GM18858 (cell line): ENCODE measurements at regions not wholly inside any gene's neighbourhood (a gene's known extent, or its start where the extent isn't known, plus 50 kb on each side); places are given as distances from the start of the nearest gene placed in this dataset.
"Not testable (repeated sequence)": the region's sequence is repeated elsewhere in the genome, so short reads cannot be mapped to it uniquely, and the experiment has no call there.

Experiments used
- ATAC-seq: cut with Tn5 transposase; IDR thresholded peaks from one replicate; pipeline ENCODE4 v1.9.1; 2021; ENCODE audit not compliant: unreplicated experiment

- ATAC-seq: no peak
Measured at GRCh38 chr5:143898916-143899591, 87.1 kb downstream of the HMHB1 start.

DNA sequence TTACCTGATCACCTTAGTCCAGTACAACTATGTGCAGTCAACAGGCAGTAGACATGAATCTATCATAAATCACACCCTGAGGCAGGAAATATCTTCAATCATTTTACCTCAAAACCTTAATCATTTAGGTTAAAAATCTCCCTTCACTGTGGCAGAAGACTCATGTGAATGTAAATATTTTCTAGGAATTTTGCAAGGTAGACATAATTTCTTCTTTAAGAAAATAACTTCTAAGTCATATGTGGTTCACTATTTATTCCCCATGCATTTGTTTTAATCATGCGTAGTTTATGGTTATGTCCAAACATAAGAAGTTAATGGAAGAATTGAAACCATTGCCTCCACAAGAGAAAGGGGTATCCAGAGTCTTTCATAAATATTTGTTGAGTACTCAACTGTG is 97.0 kb downstream of the HMHB1 start:
- no peak for ATAC-seq

DNA sequence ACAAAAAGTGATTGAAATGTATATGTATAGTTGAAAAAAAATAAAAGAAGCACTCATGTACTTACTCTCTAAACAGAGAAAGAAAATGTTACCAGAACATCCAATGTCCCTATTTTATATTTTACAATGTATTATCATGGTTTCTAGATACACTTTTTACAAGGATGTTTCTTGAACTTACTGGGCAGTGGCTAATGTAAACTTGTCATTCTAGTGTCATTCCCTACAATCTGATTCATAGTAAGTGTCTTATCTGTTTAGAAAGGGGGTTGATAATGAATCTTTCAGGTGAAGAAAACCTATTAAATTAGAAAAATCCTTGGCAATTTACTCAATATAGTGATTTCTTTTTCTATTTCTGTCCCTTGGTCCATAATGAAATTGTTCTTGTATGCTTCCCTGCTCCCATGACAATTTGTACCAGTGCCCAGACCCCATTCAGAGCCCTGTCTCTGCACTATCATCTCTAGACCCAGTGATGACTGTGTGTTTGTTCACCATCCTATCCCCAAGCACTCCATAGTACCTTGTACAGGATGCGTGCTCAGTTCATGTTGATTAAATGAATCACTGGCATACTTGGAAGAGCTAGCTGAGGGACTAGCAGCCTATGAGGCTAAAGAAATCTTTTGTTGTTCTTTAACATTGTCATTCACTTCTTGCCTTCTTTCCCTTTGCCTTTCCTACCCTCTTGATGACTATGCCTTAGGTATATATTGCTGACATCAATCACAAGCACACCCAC is 101.2 kb downstream of the HMHB1 start:
- ATAC-seq: no peak

DNA sequence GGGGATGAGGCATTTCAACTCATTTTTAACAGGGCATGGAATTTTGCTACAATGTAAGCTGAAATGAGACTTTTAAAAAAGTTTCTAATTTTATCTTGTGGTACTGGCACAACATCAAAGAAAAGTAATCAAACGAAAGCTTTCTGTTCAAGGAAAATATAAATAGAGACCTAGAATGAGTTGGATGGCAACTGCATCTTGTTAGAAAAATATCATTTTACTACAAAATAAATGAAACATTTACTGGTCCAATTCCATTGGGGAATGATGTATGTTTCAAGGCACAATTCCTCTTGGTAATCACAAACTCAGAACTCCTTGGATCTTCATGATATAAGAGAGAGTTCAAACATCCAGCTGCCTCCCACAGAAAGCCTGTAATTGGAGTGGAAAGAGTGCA is 102.8 kb downstream of the HMHB1 start:
- ATAC-seq: no peak

DNA sequence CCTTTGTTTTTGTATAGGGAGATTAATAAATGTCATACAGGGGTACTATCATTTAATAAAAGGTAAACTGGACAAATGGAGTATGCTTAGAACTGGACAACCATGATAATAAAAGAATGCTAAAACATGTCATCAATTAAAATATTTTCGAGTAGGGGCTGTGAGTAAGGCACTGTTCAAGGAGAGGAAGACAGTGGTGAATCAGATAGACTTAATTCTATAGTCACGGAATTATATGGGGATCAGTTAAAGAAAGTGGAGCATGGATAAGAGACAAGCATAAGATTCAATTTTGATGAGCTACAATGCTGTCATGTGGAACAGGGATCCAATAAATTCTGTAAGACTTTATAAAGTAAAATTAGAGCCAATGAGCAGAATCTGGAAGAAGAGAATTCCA is 104.5 kb downstream of the HMHB1 start:
- ATAC-seq: no peak

DNA sequence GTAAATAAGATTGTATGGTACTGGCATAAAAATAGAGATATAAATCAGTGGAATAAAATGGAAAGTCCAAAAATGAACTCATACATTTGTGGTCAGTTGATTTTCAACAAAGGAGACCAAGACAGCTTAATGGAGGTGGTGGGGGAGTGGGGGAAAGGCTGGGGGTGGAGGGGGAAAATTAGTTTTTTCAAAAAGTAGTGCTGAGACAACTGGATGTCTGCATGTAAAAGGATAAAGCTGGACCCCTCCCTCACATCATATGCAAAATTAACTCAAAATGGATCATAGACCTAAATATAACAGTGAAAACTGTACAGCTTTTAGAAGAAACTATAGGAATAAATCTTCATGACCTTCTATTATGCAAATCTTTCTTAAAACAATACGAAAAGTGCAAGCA is 107.0 kb downstream of the HMHB1 start:
- ATAC-seq: no peak

DNA sequence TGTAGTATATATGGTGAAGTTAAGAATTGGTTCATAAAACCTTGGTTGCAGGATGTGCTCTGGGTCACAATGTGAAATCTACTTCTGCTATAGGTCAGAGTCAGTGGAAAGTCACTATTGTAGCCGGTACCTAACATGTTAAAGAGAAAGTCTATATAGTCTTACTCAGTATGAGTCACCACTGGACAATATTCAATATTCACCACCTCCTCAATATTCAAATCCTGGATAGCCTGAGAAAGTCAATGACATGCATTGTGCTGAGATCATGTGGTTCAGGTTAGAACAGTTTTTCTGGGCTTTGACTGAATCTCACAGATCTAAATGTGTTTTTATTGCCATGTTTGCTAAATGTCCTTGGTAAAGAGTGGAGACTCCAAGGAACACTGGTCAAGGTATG is 108.8 kb downstream of the HMHB1 start:
- ATAC-seq: no peak

DNA sequence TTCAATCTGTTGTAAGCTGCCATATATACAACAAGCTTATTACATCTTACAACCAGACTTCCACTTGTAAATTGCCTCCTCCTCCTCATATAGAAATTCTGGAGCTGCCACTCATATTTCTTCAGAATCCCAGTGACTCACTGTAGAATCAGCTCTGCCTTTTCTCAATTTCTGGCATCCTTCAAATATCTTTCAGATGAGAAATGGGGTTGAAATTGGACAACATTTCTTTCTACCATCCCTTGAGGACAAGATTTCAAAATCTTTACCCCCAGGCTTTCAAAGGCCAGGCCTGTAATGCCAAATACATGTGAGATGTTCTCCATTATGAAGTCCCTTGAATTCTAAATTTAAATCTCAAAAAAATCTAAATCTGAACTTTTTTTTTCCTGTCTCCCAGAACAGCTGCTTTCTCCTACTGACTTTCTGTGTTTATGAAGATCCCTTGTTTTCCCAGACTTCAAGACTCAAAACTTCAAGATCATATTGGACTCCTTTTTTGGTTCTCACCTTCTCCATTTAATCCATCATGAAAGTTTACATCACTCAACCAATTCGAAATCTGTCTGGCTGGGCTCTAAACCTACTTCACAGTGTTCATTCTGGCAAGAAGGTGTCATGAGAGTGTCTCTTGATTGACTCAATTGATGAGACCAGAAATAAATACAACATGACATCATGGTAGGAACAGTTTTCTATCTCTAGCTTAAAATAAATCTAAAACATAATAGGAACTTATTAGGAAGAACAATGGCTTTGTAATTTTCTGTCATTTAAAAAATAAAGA is 109.8 kb downstream of the HMHB1 start:
- no peak for ATAC-seq

DNA sequence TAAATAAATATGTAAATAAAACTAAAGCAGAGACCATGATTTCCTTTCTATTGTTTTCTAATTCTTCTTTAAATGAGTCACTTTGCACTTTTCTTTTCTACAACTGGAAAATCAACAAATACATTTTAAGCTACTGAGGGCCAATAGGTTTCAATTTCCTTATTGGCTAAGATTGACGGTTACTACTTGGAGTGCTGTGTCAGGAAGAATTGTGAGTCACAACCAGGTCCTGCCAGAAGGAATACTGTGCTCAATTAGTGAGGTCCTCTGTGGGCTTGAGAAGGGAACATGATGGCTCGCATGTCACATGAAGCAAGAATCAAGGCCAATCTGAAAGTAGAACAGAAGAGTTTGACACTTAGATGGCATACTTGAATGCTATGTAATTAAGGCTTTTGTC is 110.8 kb downstream of the HMHB1 start:
- ATAC-seq: no peak

- peak; percentile 82 for ATAC-seq
Measured at GRCh38 chr5:143923634-143924266, 111.8 kb downstream of the HMHB1 start.

DNA sequence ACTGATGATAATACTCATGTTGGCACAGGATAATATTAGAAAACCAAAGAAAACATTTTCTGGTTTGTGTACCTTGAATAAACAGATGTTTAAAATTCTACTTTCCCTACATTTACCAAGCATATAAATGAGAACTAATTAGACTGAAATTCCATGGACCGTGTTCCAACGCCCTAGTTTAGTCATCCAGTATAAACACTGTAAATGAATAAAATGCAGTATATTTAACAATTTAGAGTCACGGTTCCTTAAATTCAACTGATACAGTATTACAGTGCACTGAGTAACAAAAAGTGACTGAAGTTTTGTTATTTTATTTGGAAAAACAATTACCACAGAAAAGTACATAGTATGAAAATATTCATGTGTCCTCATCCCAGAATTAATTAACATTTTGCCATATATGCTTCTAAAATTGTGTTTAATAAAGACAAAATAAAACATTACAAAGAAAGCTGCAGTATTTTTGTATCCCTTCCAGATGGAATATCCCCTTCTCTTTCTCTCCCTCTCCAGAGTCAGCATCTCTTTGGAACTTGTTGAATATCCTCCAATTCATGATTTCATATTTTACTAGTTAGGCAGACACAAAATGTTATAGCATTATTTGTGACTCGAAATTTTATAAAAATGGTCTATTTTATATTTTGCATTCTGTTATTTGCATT is 112.5 kb downstream of the HMHB1 start:
- no peak for ATAC-seq

- ATAC-seq: not testable (repeated sequence)
Measured at GRCh38 chr5:143924979-143925325, 113.0 kb downstream of the HMHB1 start.

DNA sequence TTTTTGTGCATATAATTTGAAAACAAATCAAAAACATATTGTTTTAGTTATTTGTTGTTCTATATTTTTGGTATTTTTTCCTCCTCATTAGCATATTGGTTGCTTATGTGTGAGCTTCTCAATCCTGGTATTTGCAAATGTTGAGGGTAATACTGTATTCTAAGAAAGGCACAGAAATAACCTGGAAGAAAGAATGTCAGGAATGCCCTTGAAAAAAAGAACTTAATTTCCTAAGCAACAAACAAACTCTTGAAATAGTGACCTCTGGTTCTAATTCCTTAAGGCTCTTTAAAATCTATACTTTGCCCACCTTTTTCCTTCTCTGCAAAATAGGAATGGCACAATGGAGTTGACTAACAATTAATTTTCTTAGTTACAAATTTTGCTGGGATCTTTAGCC is 117.5 kb downstream of the HMHB1 start:
- no peak for ATAC-seq

DNA sequence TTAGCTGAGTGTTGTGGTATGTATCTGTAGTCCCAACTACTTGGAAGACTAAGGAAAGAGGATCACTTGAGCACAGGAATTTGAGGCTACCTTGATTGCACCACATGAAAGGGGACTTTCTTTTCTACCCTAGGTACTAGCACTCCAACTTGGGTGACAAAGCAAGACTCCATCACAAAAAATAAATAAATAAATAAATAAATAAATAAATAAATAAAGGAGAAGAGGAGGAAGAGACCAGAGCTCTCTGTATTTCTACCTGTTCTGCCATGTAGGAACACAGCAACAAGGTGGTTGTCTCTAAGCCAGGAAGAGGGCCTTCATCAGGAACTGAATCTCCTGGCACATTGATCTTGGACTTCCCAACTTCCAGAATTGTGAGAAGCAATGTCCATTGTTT is 118.6 kb downstream of the HMHB1 start:
- no peak for ATAC-seq

DNA sequence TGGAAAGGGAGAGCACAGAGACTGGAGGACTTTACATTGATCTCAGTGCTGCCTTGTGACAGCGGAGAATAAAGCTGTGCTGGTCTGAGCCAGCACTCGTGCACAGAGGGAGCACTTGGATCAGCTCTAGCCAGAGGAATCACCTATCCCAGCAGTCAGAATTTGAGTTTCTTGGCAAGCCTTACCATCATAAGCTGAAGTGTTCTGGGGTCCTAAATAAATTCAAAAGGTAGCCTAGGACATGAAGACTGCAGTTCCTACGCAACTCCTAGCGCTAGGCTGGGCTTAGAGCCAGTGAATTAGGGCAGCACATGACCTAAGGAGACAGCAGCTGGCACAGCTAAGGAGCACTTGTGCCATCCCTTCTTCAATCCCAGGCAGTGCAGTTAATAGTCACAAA is 119.5 kb downstream of the HMHB1 start:
- ATAC-seq: no peak

GRCh38 chr5:143931986-143932385 is 120.0 kb downstream of the HMHB1 start:
- no peak for ATAC-seq

DNA sequence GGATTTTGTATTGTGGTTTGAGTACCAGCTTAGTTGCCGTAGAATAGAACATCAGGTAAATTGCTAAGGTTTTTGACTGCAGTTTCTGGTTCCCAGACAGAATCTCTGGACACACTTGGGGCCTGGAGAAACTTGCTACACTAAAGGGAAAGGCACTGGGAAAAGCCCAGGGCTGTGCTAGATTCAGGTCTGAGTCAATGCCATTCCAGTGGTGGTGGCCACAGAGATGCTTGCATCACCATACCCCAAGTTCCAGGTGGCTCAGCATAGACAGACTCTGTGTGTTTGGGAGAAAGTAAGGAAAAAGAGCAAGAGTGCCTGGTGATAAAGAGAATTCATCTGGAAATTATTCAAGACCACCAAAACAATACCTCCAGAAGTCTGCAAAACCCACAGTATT is 120.6 kb downstream of the HMHB1 start:
- no peak for ATAC-seq

GRCh38 chr5:143933451-143933850 is 121.5 kb downstream of the HMHB1 start:
- ATAC-seq: no peak

DNA sequence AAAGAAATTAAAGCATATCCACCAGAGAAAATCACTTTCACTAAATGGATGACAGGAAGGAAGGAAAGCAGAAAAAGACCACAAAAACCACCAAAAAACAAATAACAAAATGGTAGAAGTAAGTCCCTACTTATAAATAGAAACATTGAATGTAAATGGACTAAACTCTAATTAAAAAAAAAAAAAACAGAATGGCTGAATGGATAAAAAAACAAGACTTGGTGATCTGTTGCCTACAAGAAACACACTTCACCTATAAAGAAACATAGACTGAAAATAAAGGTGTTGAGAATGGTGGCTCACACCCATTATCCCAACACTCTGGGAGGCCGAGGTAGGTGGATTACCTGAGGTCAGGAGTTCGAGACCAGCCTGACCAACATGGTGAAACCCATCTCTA is 122.9 kb downstream of the HMHB1 start:
- ATAC-seq: no peak

GRCh38 chr5:143938230-143938629 is 126.3 kb downstream of the HMHB1 start:
- ATAC-seq: no peak

DNA sequence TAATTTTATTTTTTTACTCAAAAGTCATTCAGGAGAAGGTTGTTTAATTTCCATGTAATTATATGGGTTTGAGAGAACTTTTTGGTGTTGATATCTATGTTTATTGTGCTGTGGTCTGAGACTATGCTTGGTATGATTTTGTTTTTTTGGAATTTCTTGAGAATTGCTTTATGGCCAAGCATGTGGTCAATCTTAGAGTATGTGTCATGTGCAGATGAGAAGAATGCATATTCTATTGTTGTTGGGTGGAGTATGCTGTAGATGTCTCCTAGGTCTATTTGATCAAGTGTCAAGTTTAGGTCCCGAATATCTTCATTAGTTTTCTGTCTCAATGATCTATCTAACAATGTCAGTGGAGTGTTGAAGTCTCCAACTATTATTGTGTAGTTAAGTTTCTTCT is 134.9 kb downstream of the HMHB1 start:
- ATAC-seq: no peak
